T follicular helper cell (primary cell): ENCODE measurements at regions not wholly inside any gene's neighbourhood (a gene's known extent, or its start where the extent isn't known, plus 50 kb on each side); places are given as distances from the start of the nearest gene placed in this dataset.
"Not testable (repeated sequence)": the region's sequence is repeated elsewhere in the genome, so short reads cannot be mapped to it uniquely, and the experiment has no call there.

Experiments
- DNase-seq: peaks from one replicate; pipeline ENCODE4 v3.0.0-alpha.2; 2020; ENCODE audit warnings: low read depth

- DNase-seq, result no peak
Measured at GRCh38 chr2:150850641-150851040, 363.2 kb upstream of the RND3 start.

GRCh38 chr2:150847578-150847977 is 360.1 kb upstream of the RND3 start:
- DNase-seq, result no peak

GRCh38 chr2:150846691-150847090 is 359.2 kb upstream of the RND3 start:
- no peak for DNase-seq

GRCh38 chr2:150832686-150833085 is 345.2 kb upstream of the RND3 start:
- DNase-seq, result no peak

DNA sequence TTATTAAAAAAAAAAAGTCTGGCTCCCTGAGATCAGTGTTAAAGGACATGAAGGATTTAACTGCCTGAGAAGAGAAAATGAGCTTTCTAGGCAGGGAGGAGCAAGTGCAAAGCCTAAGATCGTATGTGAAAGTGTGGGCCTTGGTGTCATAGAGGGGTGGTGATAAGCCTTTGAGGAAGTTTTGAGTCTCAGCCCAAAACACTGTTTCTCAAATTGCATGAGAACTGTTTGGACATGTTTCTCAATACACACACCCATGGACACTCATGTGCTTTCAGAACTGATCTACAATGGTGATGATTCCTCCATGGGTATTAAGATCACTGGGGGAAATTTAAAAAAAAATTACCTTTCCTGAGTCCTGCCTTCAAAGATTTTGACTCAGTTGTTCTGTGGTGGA is 336.7 kb upstream of the RND3 start:
- no peak for DNase-seq

DNA sequence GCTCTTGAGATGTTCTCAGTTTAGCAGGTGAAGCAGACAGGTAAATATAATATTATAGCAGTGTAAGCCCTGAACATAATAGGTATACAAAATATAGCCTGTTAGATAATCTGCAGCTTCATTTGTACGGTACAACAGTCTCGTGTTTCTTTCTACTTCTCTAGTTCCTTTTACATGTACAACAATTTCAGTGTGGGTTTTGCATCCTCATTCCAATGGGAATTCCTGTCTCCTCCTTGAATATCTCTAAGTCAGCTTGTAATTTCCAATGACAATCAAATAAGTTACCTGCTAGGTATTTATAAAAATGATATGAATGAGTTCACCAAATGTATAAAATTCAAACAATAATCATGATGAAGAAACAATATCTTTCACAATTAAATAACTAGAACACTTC is 330.0 kb upstream of the RND3 start:
- DNase-seq, result no peak

GRCh38 chr2:150812664-150813367 is 325.3 kb upstream of the RND3 start:
- DNase-seq, result no peak

GRCh38 chr2:150812066-150812465 is 324.6 kb upstream of the RND3 start:
- DNase-seq, result no peak

GRCh38 chr2:150811259-150811855 is 323.9 kb upstream of the RND3 start:
- DNase-seq, result no peak

- no peak for DNase-seq
Measured at GRCh38 chr2:150809103-150809502, 321.6 kb upstream of the RND3 start.

DNA sequence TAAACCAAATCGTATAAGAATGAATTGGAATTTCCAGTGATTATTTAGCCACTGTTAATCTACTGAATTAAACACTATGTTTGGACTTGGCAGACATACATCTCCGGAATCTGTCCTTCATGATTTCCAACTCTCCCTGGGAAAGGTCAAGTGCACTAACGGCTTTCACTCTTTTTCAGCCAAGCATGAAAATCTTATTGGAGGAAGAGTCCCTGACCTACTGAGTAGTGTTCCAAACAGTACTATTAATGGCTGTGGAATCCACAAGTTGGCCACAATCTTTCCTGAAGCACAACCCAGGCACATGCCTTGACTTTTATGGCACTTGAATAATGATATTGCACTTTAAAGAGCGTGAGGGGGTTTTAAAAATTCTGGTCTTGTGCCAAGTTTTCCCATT is 318.9 kb upstream of the RND3 start:
- DNase-seq, result no peak

DNA sequence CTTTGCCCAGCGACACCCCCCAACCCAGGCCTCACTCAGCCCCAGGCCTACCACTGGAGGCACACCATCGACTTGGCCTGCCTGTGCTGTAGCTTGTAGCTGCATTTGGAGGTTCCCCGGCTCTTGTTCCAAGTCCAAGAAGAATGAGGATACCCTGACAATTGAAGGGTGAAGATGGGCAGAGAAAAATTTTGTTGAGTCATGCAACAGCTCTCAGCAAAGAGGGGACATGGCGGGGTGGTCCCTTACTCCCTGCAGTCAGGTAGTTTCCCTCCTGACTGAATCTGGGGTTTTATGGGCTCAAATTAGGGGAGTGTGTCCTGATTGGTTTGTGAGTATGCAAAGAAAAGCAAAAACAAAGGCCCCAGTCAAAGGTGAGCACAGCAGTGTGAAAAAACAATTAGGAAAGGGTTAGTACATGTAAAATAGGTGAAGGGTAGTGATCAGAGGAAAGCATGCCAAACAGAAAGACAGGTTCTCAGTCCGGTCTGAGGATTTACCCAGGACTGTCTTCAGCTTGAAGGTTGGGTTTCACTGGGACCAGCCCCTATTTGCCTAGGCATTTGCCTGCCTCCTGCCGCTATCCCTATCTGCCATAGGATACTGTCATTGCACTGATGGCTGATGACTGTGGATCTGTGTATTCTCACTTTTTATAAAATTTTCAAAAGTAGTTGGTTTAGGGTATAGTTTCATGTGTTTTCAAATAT is 316.4 kb upstream of the RND3 start:
- DNase-seq, result no peak

GRCh38 chr2:150802635-150803034 is 315.2 kb upstream of the RND3 start:
- DNase-seq, result no peak

DNA sequence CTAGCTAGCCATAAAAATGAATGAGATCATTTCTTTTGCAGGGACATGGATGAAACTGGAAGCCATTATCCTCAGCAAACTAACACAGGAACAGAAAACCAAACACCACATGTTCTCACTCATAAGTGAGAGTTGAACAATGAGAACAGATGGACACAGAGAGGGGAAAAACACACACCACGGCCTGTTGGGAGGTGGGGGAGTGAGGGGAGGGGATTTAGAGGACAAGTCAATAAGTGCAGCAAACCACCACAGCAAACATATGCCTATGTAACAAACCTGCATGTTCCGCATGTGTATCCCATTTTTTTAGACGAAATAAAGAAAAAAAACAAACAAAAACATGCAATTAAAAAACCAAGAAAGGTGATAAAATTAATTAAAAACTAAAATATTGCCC is 308.8 kb upstream of the RND3 start:
- not testable (repeated sequence) for DNase-seq

DNA sequence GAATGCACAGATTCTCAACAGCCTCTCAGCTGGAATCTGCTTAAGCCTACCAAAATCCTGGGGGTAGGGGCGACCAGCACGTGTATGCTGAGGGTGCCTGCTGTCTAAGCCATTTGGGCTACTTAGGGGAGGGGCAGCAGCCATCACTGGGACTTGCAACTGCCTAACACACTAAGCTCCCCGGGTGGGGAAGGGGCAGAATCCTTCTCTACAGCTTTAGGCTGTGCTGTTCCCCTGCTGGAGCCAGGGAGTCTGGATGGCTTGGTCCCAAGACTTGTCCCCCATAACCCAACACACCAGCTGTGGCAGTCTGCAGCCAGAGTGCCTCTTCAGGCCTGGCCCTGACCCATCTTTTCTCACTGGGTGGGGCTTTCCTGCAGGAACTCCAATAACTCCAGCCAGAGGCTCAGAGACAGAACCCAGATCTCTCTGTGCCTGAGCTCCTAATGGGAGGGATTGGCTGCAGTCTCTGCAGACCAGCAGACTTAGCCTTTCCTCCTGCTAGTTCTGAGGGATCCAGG is 305.4 kb upstream of the RND3 start:
- no peak for DNase-seq

GRCh38 chr2:150791567-150791966 is 304.1 kb upstream of the RND3 start:
- no peak for DNase-seq

DNA sequence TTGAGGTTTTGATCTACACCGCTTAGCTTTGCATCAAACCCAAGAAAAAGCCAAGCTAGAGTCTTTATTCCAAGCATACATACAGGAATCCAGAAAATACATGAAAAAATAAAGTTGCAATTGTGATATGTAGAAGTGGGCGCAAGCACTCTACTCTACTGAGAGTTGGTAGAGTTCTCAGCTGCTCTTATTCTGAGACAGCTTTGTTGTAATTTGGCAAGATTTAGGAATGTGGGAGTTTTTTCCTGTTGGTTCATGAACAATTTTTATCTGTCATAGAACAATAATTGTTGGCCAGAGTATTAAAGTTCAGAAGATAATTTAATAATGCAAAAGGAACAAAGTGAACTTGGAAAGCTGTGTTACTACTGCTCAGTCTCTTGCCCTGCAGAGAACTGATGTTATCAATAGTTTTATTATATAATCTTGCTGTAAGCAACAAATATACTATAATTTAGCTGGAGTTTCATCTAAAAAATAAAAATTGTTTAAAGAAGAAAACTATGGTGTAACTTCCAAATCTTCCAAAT is 302.0 kb upstream of the RND3 start:
- DNase-seq, result no peak

- DNase-seq, result no peak
Measured at GRCh38 chr2:150788426-150789140, 301.1 kb upstream of the RND3 start.

GRCh38 chr2:150787353-150788093 is 300.1 kb upstream of the RND3 start:
- DNase-seq, result no peak

- no peak for DNase-seq
Measured at GRCh38 chr2:150784389-150784788, 296.9 kb upstream of the RND3 start.

DNA sequence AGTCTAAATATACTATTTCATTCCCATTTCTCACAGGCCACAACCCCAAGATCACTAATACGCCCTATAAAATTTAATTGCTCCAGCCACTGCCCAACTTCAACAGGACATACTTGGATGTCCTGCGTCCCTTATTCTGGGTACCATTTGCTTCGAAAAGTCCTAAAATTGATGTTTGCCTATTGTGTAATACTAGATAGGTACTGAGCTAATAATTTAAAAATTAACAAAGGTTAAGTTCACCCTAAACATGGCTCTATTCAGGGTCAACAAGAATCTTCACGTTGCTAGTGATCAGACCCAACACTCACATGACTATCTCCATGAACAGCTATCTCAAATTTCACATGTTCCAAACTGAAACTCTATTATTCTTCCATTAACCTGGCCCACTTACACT is 296.4 kb upstream of the RND3 start:
- DNase-seq, result no peak
